Inferior parietal cortex (tissue), 1 donor: ENCODE measurements at regions not wholly inside any gene's neighbourhood (a gene's known extent, or its start where the extent isn't known, plus 50 kb on each side); places are given as distances from the start of the nearest gene placed in this dataset.

ENCODE experiments used
- DNase-seq: peaks from one replicate; pipeline ENCODE4 v3.0.0-alpha.2; 2016; ENCODE audit errors: extremely low spot score

DNA sequence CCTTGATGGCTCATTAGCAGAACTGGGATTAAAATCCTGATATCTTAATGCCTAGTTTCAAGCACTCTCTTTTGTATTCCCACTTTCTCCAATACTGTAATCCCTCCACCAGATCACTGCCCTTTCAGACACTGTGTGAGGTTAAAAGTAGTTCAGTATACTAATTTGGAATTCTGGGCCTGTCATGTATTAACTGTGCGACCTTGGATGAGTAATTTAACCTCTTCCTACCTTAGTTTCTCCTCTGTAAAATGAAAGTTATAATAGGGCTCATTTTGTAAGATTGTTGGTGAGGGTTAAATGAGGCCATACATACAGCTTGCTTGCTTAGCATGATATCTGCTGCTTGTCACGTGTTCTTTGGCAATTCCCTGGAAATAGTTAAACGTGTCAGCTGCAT, 207.3 kb upstream of the HS3ST1 start:
- DNase-seq, result no peak

DNA sequence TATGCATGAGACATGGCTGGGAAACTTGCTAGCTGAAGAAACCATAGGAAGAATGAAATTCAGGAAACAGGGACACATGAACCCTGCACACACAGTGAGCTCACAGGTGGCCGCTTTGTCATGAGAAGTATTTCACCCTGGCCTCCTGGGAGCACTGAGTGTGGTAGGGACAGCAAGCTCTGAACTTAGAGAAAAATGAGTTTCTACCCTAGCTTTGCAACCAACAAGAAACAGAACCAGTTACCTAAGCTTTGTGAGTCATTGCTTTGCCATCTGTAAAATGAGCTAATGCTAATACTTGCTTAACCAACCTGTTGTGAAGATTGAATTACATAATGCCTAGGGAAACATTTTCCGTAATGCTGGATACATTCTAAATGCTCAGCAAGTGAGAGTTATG, 206.6 kb upstream of the HS3ST1 start:
- DNase-seq, result no peak

DNA sequence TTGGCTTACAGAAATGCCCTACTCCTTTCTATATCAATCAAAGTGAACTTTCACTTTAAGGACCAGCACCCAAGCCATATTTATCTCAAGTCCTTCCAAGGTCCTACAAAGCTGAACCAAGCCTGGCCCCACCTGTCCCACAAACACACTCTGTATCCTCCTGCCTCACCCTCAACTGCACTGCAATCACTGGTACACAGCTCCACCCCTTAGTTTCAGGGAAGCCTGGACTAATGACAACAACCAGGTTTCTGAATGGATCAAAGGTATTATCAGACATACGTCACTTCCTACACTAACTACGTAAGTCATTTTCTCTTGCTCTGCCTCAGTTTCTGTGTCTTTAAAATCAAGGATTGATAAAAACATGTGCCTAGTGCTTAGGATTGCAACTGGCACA, 205.6 kb upstream of the HS3ST1 start:
- DNase-seq, result no peak

DNA sequence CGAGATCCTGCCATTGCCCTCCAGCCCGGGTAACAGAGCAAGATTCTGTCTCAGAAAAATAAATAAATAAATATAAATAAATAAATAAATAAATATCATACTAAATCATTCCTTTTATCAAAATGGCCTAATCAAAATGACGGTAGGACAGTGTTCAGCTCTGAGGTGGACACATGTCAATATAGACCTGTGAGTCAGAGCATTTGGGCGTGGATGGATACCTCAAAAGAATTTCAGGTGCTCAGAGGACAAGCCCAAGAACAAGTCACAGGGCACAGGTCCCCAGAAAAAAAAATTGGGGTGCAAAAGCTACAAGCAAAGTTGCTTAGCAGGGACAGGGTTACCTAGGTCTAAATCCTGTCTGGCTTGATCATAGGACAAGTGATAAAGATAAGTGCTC, 204.7 kb upstream of the HS3ST1 start:
- no peak for DNase-seq

DNA sequence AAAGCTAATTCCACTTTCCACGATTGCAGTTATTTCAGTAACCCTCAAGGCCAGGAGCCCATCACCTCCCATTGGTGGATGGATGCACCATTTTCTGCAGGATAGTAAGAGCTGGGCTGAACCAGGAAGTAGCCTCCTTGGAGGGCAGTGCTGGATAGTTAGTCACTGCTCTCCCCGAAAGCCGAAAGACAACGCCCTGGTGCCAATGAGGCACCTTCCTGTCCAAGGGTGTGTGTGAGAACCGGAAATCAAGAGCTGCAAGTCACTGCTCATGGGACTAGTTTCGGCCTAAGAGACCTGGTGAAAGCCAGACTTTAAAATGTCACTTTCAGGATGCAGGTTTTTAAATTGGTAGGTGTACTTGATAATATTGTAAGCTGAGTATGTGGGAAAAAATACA, 203.8 kb upstream of the HS3ST1 start:
- no peak for DNase-seq

DNA sequence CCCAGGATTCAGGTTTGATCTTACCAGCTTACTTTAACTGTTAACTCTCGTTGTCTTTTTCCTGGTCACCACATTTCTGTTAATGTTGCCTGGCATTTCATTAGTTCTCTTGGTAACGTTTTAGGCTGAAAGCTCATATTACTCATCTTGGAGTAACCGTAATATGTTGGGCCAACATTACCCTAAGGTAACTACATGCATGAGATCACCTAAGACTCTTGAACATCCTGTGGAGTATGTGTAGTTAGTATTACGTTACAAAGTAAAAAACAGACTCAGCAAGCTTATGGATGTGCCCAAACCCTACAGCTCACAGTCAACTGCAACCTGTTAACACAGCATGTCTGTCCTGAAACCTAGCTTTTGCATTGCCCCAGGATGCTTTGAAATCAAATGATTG, 203.3 kb upstream of the HS3ST1 start:
- no peak for DNase-seq

DNA sequence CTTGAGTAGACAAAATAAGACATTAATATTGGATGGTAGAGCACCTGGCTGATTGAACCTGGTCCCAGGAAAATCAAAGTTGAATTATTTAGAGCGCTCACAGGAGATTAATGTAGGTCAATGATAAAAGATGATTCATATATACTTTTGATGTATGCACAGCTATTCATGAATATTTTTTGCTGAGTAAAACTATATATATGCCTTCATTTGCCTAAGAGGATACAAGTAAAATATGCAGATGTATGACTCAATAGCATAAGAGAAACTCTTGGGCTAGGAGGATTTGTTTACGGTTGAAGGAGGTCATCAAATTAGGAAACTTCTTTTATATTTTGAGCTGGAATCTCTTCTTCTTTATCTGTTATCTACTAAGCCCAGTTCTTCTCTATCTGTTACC, 202.7 kb upstream of the HS3ST1 start:
- DNase-seq, result no peak

DNA sequence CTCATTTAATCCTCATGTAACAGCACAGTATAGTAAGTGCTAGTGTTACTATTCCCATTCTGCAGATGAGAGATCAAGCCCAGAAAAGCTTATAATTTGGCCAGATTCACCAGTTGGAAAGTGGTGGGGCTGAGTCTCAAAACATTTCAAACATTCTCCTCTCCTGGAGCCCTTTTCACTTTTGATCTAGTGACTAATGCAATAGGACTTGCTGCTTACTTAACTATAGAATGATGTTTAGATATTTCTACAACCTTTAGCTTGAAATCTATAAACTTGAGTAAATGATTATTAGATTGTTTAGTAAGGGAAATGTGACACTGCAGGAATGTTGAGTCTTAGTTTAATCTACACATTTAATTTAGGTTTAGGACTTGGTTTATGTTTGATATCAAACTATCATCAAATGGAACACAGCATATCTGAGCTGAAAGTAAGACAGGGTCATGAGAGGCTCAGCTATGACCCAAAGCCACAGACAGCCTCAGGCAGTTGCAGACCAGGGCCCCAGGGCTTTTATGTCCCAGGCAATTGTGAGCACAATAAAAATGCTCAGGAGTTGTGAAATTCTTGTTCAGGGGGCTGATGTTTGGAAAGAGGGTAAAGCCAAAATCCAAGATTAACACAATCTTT, 199.5 kb upstream of the HS3ST1 start:
- no peak for DNase-seq

DNA sequence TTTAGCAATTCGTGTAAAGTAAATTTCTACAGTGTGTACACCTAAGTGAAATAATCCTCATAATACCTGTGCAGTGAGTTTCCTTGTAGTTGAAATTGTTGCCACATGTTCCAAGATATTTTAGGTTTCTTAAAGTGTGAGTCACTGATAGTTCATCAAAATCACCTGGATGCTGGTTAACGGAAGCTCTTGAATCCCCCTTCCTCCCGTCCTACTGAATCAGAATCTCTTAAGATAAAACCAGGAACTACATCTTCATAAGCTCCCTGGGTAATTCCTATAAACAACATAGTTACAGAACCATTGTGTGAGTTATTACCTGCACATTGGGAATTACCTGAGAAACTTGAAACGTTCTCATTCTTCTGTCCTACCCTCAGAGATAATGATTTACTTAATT, 197.4 kb upstream of the HS3ST1 start:
- DNase-seq, result no peak

DNA sequence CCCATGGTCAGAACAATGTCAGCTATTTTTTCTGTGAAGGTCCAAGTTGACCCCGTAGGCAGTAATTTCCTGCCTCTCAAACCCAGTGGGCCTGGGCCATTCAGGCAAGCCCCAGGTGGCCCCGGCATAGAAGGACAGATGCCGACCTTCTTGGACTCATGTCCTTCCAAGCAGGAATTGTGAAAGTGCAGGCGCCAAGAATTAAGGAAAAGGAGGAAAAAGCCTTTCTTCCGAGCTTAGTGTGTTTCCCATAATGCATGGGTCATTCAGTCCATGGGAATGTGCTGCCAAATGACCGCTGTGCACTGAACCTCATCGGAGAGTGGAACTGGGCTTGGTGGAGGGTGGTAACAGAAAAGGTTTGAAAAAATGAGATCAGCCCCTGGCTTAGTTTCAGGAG, 196.5 kb upstream of the HS3ST1 start:
- no peak for DNase-seq

DNA sequence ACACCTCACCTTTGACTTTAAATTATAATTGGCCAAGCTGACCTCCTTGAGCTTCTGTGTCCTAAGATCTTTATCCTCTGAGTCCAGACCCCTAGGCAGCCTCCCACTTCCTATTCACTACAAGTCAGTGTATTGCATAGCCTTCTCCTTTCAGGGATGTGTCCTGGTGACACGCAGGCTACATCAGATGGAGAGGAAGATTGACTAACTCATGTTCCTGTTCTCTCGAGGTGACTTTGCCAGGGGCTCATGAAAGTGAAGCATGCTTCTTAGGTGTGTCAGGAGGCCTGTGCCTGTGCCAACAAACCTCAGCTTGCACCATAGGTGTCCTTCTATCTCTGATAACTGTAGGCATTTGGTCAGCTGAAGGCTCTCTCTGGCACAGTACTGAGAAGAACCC, 195.7 kb upstream of the HS3ST1 start:
- no peak for DNase-seq

DNA sequence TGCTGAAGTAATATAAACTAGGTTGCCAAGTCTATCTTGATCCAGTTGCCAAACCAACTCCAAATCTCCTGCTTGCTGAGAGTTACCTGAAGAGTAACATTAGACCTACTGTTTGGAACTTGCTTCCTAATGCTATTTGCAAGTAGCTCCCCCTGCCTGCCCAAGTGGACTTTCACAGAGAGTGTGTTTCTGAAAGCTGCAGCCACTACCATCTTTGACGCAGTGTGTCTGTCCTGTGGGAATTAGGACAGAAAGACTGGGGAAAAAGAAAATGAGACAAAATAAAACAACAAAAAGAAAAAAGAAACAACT, 195.0 kb upstream of the HS3ST1 start:
- DNase-seq, result peak; percentile 9

DNA sequence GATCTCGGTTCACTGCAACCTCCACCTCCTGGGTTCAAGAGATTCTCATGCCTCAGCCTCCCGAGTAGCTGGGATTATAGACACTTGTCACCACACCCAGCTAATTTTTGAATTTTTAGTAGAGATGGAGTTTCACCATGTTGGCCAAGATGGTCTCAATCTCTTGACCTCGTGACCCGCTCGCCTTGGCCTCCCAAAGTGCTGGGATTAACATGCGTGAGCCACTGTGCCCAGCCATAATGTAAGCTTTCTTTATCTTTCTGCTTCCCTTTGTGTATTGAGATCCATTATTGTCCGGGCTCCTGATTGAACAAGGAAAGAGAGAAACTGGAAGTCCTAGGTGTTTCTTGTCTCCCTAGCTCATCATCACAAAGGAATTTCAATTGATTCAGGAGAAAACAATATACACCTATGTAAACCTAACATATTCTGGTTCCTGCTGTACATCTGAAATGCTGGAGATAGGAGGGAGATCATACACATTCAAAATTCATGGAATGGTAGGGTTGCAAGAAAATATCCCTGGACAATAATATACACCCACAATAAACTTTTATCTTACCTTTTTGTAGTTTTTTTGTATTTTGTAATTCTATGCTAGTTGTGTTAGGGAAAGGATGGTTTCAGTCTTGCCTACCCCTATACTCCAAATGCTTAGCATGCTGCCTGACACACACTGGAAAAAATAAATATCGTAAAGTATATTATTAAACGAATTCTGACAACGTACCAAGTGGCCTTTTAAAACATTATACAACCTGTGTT, 194.4 kb upstream of the HS3ST1 start:
- DNase-seq, result no peak

DNA sequence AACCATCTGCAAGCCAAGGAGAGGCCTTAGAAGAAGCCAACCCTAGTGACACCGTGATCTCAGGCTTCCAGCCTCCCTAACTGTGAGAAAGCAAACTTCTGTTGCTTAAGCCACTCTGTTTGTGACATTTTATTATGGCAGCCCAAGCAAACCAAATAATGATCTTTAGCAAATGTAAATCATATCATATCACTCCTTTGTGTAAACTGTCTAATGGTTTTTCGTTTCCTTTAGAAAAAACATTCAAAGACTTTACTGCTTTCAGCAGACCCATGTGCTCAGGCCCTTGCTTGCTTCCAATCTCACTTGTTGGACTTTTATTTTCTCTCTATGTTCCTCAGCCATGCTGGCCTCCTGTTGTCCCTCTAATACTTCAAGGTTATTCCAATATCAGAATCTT, 192.2 kb upstream of the HS3ST1 start:
- no peak for DNase-seq

DNA sequence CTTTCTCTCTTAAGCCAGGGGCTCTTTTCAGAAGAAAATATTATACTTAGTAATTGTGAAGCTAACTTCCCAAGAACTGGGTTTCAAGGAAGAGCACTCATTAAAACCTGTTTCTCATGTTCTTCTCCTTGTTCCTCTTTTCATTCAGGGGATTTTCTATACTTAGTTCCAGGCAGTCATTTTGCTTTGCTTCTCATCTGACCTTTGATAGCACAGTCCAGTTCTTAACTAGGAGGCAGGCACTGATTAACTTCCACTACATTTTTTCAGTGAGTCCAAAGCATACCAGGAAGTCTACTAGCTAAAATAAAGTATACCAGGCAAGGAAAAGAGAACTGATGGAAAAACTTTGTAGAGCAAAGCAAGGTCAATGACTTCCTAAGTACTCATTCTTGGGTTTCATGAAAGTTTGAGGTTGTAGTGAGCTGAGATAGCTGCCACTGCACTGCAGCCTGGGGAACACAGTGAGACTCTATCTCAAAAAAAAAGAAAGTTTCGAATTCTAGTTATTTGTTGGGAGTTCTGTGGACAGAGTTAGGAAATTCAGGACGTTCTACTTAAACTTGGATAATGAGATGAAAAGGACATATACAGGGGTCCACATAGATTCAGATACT, 190.1 kb upstream of the HS3ST1 start:
- DNase-seq, result no peak

DNA sequence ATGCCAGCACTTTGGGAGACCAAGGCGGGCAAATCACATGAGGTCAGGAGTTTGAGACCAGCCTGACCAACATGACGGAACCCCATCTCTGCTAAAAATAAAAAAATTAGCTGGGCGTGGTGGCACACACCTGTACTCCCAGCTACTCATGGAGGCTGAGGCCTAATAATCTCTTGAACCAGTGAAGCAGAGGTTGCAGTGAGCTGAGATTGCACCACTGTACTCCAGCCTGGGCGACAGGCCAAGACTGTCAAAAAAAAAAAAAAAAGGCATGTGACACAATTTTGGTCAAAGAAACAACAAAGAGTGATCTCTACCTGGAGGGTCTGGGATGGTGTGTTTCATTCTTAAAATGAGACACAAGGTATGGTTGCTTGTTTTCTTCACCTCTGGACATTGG, 188.2 kb upstream of the HS3ST1 start:
- DNase-seq, result no peak

DNA sequence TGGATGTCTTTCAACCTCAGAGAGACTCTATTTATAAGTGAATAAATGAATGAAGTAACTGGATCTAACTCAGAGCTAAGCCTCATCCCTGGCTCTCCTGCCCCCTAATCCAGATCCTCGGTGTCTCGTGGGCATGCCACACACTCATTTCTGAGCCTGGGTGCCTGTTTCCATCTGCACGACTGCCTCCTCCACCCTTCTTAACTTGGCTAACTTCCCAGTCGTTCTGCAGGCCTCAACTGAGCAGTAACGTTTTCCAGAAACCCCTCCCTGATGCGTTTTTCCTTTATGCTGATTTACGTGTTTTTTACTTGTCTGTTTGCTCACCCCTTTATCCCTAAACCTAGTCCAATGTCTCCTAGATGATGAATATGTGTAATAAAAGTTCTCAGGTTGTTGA, 186.9 kb upstream of the HS3ST1 start:
- DNase-seq, result no peak

DNA sequence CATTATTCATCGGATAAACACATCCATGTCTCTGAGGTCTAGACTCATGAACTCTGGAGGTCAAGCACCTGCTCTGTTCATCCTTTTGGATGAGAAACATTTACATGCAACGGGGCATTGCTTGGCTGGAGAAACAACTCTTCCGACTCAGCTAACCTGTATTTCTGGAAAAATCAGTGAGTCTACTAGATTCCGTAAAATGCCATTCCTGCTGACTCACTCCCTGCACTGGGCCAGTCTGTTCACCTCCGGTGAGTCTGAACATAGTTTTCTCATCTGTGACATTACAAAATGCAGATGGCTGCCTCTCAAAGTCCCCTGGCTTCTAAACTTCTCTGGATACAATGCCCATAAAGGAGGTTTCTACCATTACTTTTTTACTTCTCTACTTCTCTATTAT, 185.7 kb upstream of the HS3ST1 start:
- DNase-seq, result no peak

DNA sequence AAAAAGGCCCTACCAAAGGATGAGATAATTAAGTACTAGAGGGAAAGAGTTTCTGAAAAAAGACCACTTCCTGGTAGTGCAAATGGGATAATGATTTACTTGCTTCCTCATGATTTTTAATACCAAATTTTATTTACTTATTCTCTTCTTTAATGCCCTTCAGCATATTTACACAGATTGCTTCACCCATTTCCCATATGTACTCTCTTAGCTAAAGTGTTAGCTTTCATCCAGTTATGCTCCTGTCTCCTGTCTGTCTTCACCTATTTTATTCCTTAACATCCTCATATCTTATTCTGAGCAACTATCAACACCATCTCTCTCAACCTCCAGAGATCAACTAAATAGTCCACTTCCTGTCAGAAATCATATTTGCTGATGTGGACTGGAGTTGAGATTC, 183.2 kb upstream of the HS3ST1 start:
- DNase-seq, result no peak

DNA sequence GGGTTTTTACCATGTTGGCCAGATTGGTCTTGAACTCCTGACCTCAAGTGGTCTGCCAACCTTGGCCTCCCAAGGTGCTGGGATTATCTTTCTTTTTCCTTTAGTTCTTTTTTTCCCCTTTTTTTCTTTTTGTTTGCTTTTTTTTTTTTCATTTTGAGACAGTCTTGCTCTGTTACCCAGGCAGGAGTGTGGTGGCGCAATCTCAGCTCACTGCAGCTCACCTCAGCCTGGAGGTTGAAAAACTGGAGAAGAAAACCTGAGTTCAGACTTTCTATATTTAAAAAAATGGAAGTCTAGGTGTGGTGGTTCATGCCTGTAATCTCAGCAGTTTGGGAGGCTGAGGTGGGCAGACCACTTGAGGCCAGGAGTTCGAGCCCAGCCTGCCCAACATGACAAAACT, 181.1 kb upstream of the HS3ST1 start:
- DNase-seq, result no peak

DNA sequence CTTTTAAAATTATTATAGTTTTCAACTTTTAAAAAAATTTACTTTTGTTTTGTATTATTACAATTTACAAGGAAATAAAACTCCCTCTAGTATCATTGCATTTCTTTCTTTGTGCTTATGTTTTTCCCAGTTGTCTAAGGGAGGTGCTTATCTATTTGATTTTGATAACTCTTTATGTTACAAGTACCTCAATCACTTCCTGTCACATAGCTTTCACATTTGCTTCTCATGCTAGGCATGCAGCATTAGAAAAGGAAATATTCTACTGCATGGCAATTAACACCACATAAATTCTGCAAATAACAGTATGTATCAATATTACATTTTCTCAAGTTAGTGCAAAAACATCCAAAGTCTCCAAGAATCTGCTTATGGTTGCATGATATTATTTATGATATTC, 180.3 kb upstream of the HS3ST1 start:
- DNase-seq, result no peak

DNA sequence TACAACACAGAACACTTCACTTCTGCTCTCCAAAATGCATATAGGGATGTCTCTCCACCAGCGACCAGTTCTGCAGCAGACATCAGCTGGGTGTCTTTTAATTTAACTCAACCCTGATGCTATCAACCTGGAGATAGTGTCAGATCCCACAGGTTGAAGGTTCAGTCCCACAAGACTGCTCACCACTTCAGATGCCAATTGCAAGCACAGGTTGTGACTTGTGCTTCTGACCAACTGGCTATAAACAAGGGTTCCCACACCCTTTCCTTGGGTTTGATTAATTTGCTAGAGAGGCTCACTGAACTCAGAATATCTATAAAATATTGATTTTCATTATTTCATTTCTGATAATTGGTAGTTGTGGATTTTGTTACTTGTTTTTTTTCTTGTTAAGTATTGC, 177.4 kb upstream of the HS3ST1 start:
- no peak for DNase-seq

DNA sequence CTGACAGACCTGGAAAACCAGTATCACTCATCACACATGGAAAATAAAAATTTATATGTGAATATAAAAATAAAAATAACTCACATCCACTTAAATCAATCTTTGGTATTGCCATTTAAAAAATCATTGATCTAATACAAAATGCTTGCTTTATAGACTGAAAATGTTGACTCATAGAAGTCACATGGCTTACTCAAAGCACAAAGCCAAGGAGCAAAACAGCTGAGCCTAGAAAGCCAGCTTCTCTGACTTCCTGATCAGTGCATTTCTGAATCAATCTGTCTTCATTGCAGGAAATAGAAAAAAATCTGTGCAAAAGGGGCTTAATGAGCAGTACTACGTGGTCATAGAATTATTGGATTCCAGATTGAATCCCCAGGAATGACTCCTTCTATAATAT, 176.9 kb upstream of the HS3ST1 start:
- DNase-seq, result no peak

DNA sequence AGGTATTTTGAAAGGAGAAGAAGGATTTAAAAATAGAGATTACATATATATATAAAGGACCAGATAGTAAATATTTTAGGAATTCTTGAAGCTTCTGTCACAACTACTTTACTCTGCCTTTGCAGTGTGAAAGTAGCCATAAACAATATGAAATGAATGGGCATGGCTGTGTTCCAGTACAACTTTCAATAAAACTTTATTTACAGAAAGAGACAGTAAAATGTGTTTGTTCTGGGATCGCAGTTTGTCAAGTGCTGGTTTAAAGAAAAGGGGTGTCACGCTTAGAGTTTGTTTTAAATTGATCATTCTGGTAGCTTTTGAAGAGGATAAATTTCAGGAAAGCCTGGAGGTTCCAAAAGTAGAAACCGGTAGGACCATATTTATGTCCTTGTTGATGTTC, 176.1 kb upstream of the HS3ST1 start:
- DNase-seq, result no peak
